K562 (cell line): ENCODE measurements at regions not wholly inside any gene's neighbourhood (a gene's known extent, or its start where the extent isn't known, plus 50 kb on each side); places are given as distances from the start of the nearest gene placed in this dataset.

ENCODE experiments used
- CTCF ChIP-seq, 3 experiments: IDR thresholded peaks in 2 of 3; conservative IDR thresholded peaks in 1 of 3; 2 replicates each; pipeline ENCODE4 v1.5.1; 2011 to 2012; ENCODE audit warnings: low read length in 3 of 3, mild to moderate bottlenecking in 3 of 3, control low read depth in 2 of 3, improper control_type of control experiment in 1 of 3, inconsistent platforms in 1 of 3, low read depth in 1 of 3, mixed read lengths in 1 of 3, moderate library complexity in 1 of 3; ENCODE audit not compliant: insufficient read depth in 2 of 3
- ESRRB ChIP-seq: fragments of 250-450 bp; sonication (Bioruptor Pico); IDR thresholded peaks from 2 replicates; pipeline ENCODE4 v1.5.0; 2020; ENCODE audit warnings: mild to moderate bottlenecking, moderate library complexity, borderline replicate concordance
- HCFC1 ChIP-seq: IDR thresholded peaks from 2 replicates; pipeline ENCODE4 v1.6.1; 2012; ENCODE audit warnings: low read depth, low read length, improper control_type of control experiment
- HMGXB4 ChIP-seq: sonication (generic); formaldehyde crosslinking; IDR thresholded peaks from 2 replicates; pipeline ENCODE4 v1.8.1; 2023; ENCODE audit warnings: mild to moderate bottlenecking, missing genetic modification reagents
- JUN ChIP-seq, 2 experiments: sonication (generic) in 1 of 2; formaldehyde crosslinking in 1 of 2; IDR thresholded peaks; 2 replicates each; pipeline versions ENCODE4 v1.6.1 to v1.8.0; 2012 to 2022; ENCODE audit warnings: borderline replicate concordance in 2 of 2, mild to moderate bottlenecking in 2 of 2, improper control_type of control experiment in 1 of 2, low read depth in 1 of 2, low read length in 1 of 2, missing genetic modification reagents in 1 of 2
- MYC ChIP-seq, 2 experiments: fragments of 250-450 bp in 1 of 2; sonication (Bioruptor Pico) in 1 of 2; IDR thresholded peaks; 2 replicates each; pipeline versions ENCODE4 v1.5.1 to v1.6.1; 2012 to 2021; ENCODE audit warnings: low read depth in 2 of 2, borderline replicate concordance in 1 of 2, improper control_type of control experiment in 1 of 2, low read length in 1 of 2, mild to moderate bottlenecking in 1 of 2, moderate library complexity in 1 of 2
- NEUROD1 ChIP-seq: fragments of 150-350 bp; IDR thresholded peaks from 2 replicates; pipeline ENCODE4 v1.6.1; 2014; ENCODE audit warnings: borderline replicate concordance, low read length, low read depth; ENCODE audit not compliant: partially characterized antibody
- POLR2AphosphoS5 ChIP-seq: IDR thresholded peaks from 2 replicates; pipeline ENCODE4 v1.6.1; 2011; ENCODE audit warnings: mild to moderate bottlenecking, low read depth, low read length, moderate library complexity; ENCODE audit not compliant: control insufficient read depth, insufficient read depth
- SMAD1 ChIP-seq: fragments of 150-350 bp; IDR thresholded peaks from 2 replicates; pipeline ENCODE4 v1.6.1; 2014; ENCODE audit warnings: low read length, low read depth; ENCODE audit not compliant: partially characterized antibody
- TCF3 ChIP-seq: sonication (generic); formaldehyde crosslinking; IDR thresholded peaks from 2 replicates; pipeline ENCODE4 v1.4.0; 2020; ENCODE audit warnings: mild to moderate bottlenecking, missing genetic modification reagents
- TCF7 ChIP-seq: sonication (generic); IDR thresholded peaks from 2 replicates; pipeline ENCODE4 v1.6.1; 2016; ENCODE audit warnings: antibody characterized with exemption, borderline replicate concordance
- ZBTB49 ChIP-seq: sonication (generic); formaldehyde crosslinking; IDR thresholded peaks from 2 replicates; pipeline ENCODE4 v1.8.0; 2022; ENCODE audit warnings: missing genetic modification reagents, mild to moderate bottlenecking, borderline replicate concordance
- ZNF146 ChIP-seq: IDR thresholded peaks from one replicate; pipeline ENCODE4 v1.6.1; 2018; ENCODE audit warnings: missing compliant biosample characterization; ENCODE audit not compliant: unreplicated experiment
- ZNF408 ChIP-seq: fragments of 250-450 bp; sonication (Bioruptor Pico); IDR thresholded peaks from 2 replicates; pipeline ENCODE4 v1.4.0; 2020; ENCODE audit warnings: low read depth, mild to moderate bottlenecking, moderate library complexity

- TF ChIP-seq POLR2AphosphoS5 (no peak), TCF7 (no peak), ESRRB (CRISPR knock-in tag) (no peak), HMGXB4 (CRISPR knock-in tag) (no peak), NEUROD1 (no peak), SMAD1 (no peak), HCFC1 (no peak), ZNF146 (CRISPR knock-in tag) (no peak), ZNF408 (CRISPR knock-in tag) (no peak), ZBTB49 (CRISPR knock-in tag) (no peak), CTCF (IDR thresholded peaks at IDR 0.05 in 2 of 3, conservative IDR thresholded peaks at IDR 0.05 in 1 of 3; ENCODE audit: insufficient read depth in 2 of 3, low read depth in 1 of 3, low read length in 3 of 3) (no peak), JUN (IDR thresholded peaks at IDR 0.05; ENCODE audit: borderline replicate concordance, low read depth, low read length) (no peak), JUN (CRISPR knock-in tag; IDR thresholded peaks at IDR 0.05; ENCODE audit: borderline replicate concordance) (no peak), MYC (IDR thresholded peaks at IDR 0.05; ENCODE audit: low read depth, low read length) (no peak), MYC (CRISPR knock-in tag; IDR thresholded peaks at IDR 0.05; ENCODE audit: borderline replicate concordance, low read depth) (no peak), TCF3 (CRISPR knock-in tag) (no peak)
Measured at GRCh38 chr3:177379045-177379444, 181.8 kb upstream of the TBL1XR1 start.
